Subcutaneous abdominal adipose tissue (tissue), 5 donors: ENCODE measurements at regions not wholly inside any gene's neighbourhood (a gene's known extent, or its start where the extent isn't known, plus 50 kb on each side); places are given as distances from the start of the nearest gene placed in this dataset.

Experiments used
- H3K27ac ChIP-seq: one replicate; pipeline ENCODE4 v1.7.0; 2013; ENCODE audit warnings: low read depth, mild to moderate bottlenecking, inconsistent platforms, low read length, moderate library complexity
- H3K27me3 ChIP-seq, 5 donors: one replicate each; pipeline ENCODE4 v1.7.0; 2013; ENCODE audit warnings: low read length in 5 of 5, inconsistent platforms in 1 of 5; ENCODE audit not compliant: control insufficient read depth in 5 of 5, insufficient read depth in 4 of 5
- H3K36me3 ChIP-seq, 5 donors: one replicate each; pipeline ENCODE4 v1.7.0; 2013; ENCODE audit warnings: low read length in 5 of 5; ENCODE audit not compliant: control insufficient read depth in 5 of 5, insufficient read depth in 5 of 5
- H3K4me1 ChIP-seq, 5 donors: one replicate each; pipeline ENCODE4 v1.7.0; 2013; ENCODE audit warnings: low read length in 5 of 5, mild to moderate bottlenecking in 3 of 5, moderate library complexity in 1 of 5; ENCODE audit not compliant: control insufficient read depth in 5 of 5, insufficient read depth in 5 of 5
- H3K4me3 ChIP-seq, 5 donors: one replicate each; pipeline ENCODE4 v1.7.0; 2013; ENCODE audit warnings: low read length in 5 of 5, low read depth in 1 of 5
- H3K9ac ChIP-seq, 5 donors: one replicate each; pipeline ENCODE4 v1.7.0; 2013; ENCODE audit warnings: low read length in 5 of 5, mild to moderate bottlenecking in 4 of 5, moderate library complexity in 3 of 5
- H3K9me3 ChIP-seq, 5 donors: one replicate each; pipeline ENCODE4 v1.7.0; 2013; ENCODE audit warnings: low read length in 5 of 5; ENCODE audit not compliant: control insufficient read depth in 5 of 5
- donor health status: healthy.
- donor health status: healthy.
- donor health status: healthy.
- donor health status: healthy.
- donor health status: healthy.

- Histone ChIP-seq H3K27ac (no peak overlapping the region), H3K36me3 (no peaks in the 10 kb centered on the region), H3K4me3 (no peak overlapping the region), H3K4me1 (peaks cover 0 to 25% (median 3%) of the 10 kb centered on the region in 5 donors), H3K27me3 (no peaks in the 10 kb centered on the region), H3K9me3 (no peaks in the 10 kb centered on the region), H3K9ac (no peak overlapping the region)
Measured at GRCh38 chr6:108742041-108742440, 106.2 kb upstream of the ARMC2 start.

- Histone ChIP-seq H3K27ac (no peak overlapping the region), H3K4me3 (no peak overlapping the region), H3K4me1 (peaks cover 0 to 13% (median 0%) of the 10 kb centered on the region in 5 donors), H3K9ac (no peak overlapping the region), H3K36me3 (no peaks in the 10 kb centered on the region), H3K9me3 (no peaks in the 10 kb centered on the region), H3K27me3 (no peaks in the 10 kb centered on the region)
Measured at GRCh38 chr6:108744244-108744972, 103.8 kb upstream of the ARMC2 start.

DNA sequence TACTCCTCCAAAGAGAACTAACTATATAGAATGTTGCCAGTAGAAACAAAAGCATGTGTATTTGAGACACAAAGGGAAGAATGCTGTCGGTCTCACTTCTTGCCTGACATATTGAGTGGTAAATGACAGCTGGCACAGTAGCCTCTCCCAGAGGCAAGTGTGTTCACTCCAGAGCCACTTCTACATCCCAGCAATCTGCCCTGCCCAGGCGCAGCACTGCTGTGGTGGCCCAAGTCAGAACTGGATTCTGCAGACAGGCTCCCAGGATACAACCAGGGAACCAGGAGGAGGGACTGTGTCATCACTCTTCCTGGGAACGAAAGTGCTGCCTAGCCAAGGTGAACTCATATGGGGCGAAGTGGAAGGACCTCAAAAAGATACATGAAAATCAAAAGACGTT is 103.2 kb upstream of the ARMC2 start:
- Histone ChIP-seq H3K27me3 (no peaks in the 10 kb centered on the region), H3K4me1 (peaks cover 0 to 8% (median 0%) of the 10 kb centered on the region in 5 donors), H3K9ac (no peak overlapping the region), H3K36me3 (no peaks in the 10 kb centered on the region), H3K9me3 (no peaks in the 10 kb centered on the region), H3K27ac (no peak overlapping the region), H3K4me3 (no peak overlapping the region)

GRCh38 chr6:108745664-108746336 is 102.4 kb upstream of the ARMC2 start:
- peaks cover 0 to 5% (median 0%) of the 10 kb centered on the region in 5 donors for H3K4me1 ChIP-seq
- no peak overlapping the region for H3K4me3 ChIP-seq
- H3K9me3 ChIP-seq, result no peaks in the 10 kb centered on the region
- H3K9ac ChIP-seq, result no peak overlapping the region
- H3K36me3 ChIP-seq, result no peaks in the 10 kb centered on the region
- no peak overlapping the region for H3K27ac ChIP-seq
- no peaks in the 10 kb centered on the region for H3K27me3 ChIP-seq

GRCh38 chr6:108746366-108746765 is 101.9 kb upstream of the ARMC2 start:
- Histone ChIP-seq H3K27me3 (no peaks in the 10 kb centered on the region), H3K9ac (no peak overlapping the region), H3K36me3 (no peaks in the 10 kb centered on the region), H3K4me3 (no peak overlapping the region), H3K27ac (no peak overlapping the region), H3K4me1 (peaks cover 0 to 5% (median 0%) of the 10 kb centered on the region in 5 donors), H3K9me3 (no peaks in the 10 kb centered on the region)

GRCh38 chr6:108746836-108747575 is 101.2 kb upstream of the ARMC2 start:
- Histone ChIP-seq H3K9me3 (no peaks in the 10 kb centered on the region), H3K27ac (no peak overlapping the region), H3K9ac (no peak overlapping the region), H3K4me3 (no peak overlapping the region), H3K4me1 (peaks cover 0 to 4% (median 0%) of the 10 kb centered on the region in 5 donors), H3K27me3 (no peaks in the 10 kb centered on the region), H3K36me3 (no peaks in the 10 kb centered on the region)

DNA sequence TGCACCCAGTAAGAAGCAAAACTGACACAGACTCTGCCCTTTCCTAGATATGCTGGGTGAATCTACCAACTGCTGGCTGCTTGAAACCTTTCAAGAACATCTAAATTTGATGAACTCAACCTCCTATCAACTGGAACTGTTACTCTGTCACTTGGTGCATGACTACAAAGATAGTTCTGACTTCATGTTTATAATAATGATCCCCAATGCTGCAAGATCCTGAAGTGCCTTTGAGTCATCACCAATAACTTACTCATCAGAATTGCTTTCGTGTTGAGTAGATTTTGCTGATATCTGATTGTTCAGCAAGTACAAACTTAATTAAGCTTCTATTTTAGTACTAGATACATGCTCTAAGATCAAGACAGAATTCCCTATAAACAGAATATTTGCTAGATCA is 100.2 kb upstream of the ARMC2 start:
- Histone ChIP-seq H3K4me3 (no peak overlapping the region), H3K9ac (no peak overlapping the region)

GRCh38 chr6:108748959-108749358 is 99.3 kb upstream of the ARMC2 start:
- no peaks in the 10 kb centered on the region for H3K36me3 ChIP-seq
- no peak overlapping the region for H3K27ac ChIP-seq
- H3K4me1 ChIP-seq, result no peaks in the 10 kb centered on the region
- H3K9ac ChIP-seq, result no peak overlapping the region
- H3K4me3 ChIP-seq, result no peak overlapping the region
- no peaks in the 10 kb centered on the region for H3K9me3 ChIP-seq
- no peaks in the 10 kb centered on the region for H3K27me3 ChIP-seq

More for the DNA sequence above, 100.2 kb upstream of the ARMC2 start:
- Histone ChIP-seq H3K9me3 (no peaks in the 10 kb centered on the region), H3K4me1 (peaks cover 0 to 4% (median 0%) of the 10 kb centered on the region in 5 donors), H3K36me3 (no peaks in the 10 kb centered on the region), H3K27ac (no peak overlapping the region), H3K27me3 (no peaks in the 10 kb centered on the region)

DNA sequence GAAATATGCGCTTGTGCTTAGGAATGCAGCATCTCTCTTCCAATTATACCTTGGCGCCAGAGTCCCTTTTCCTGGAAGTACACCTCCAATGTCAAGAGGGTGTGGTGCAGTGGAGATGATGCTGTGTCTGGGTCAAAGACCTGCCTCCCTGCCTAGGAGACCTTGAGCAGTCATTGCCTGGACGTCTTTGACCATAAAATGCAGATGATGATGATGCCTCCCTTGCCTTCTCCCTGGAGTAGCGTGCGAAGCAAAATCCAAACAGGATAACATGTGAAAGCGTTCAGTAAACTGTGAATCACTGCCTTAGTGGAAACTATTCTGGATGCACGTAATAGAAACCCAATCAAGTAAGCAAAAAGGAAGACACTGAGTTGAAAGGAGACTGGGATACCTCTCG is 97.4 kb upstream of the ARMC2 start:
- no peaks in the 10 kb centered on the region for H3K27me3 ChIP-seq
- no peaks in the 10 kb centered on the region for H3K36me3 ChIP-seq
- H3K4me3 ChIP-seq, result no peak overlapping the region
- H3K9me3 ChIP-seq, result no peaks in the 10 kb centered on the region
- no peak overlapping the region for H3K9ac ChIP-seq
- no peak overlapping the region for H3K27ac ChIP-seq
- H3K4me1 ChIP-seq, result peaks cover 0 to 3% (median 0%) of the 10 kb centered on the region in 5 donors

DNA sequence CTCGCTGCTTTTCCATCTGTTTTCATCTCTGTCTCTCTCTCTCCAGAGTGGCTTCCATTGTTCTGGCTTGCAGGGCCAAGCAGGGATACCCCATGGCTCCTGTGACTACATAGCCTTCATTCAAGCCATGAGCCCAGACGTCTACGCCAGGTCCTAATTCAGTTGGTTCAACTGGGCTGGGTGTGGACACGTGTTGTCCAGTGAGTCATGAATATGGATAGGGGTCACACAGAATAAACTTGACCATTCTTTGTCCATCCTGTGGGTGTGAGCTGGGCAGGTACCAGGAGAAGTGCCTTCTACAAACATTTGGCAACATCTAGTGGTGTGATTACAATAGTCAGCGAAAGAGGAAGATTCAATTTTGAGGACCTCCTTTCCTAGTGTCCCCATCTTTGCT is 96.9 kb upstream of the ARMC2 start:
- Histone ChIP-seq H3K36me3 (no peaks in the 10 kb centered on the region), H3K27me3 (no peaks in the 10 kb centered on the region), H3K4me3 (no peak overlapping the region), H3K9ac (no peak overlapping the region), H3K27ac (no peak overlapping the region), H3K4me1 (peaks cover 0 to 3% (median 0%) of the 10 kb centered on the region in 5 donors), H3K9me3 (no peaks in the 10 kb centered on the region)
